GM23338 (cell line): ENCODE measurements at regions not wholly inside any gene's neighbourhood (a gene's known extent, or its start where the extent isn't known, plus 50 kb on each side); places are given as distances from the start of the nearest gene placed in this dataset.

ENCODE experiments used
- ATAC-seq: fragments of 200-7000 bp; cut with Tn5 transposase; 3 replicates; pipeline ENCODE4 v1.9.1; 2020
- DNase-seq: peaks from one replicate; pipeline ENCODE4 v3.0.0-alpha.2; 2015; ENCODE audit warnings: low spot score
- H2AFZ ChIP-seq: fragments of 200-600 bp; sonication (generic); 2 replicates; pipeline ENCODE4 v1.8.0; 2016; ENCODE audit warnings: antibody characterized with exemption, mild to moderate bottlenecking, moderate library complexity
- H3F3A ChIP-seq: fragments of 200-600 bp; sonication (generic); replicated peaks from 2 replicates; pipeline ENCODE4 v1.8.0; 2017; ENCODE audit warnings: antibody characterized with exemption, mixed run types, low read depth
- H3K27ac ChIP-seq: fragments of 200-600 bp; sonication (generic); 2 replicates; pipeline ENCODE4 v1.6.1; 2016; ENCODE audit warnings: low read depth
- H3K27me3 ChIP-seq: fragments of 200-600 bp; sonication (generic); 2 replicates; pipeline ENCODE4 v1.8.0; 2016; ENCODE audit warnings: mild to moderate bottlenecking, mixed run types, moderate library complexity; ENCODE audit not compliant: insufficient read depth
- H3K36me3 ChIP-seq: fragments of 200-600 bp; sonication (generic); 2 replicates; pipeline ENCODE4 v1.8.0; 2016; ENCODE audit warnings: mild to moderate bottlenecking; ENCODE audit not compliant: insufficient read depth
- H3K4me1 ChIP-seq: fragments of 200-600 bp; sonication (generic); 2 replicates; pipeline ENCODE4 v1.8.0; 2016; ENCODE audit warnings: mild to moderate bottlenecking, moderate library complexity; ENCODE audit not compliant: insufficient read depth
- H3K4me2 ChIP-seq: fragments of 200-600 bp; sonication (generic); 2 replicates; pipeline ENCODE4 v1.7.1; 2017; ENCODE audit warnings: mixed run types
- H3K4me3 ChIP-seq: fragments of 200-600 bp; sonication (generic); 2 replicates; pipeline ENCODE4 v1.6.1; 2016; ENCODE audit warnings: mixed run types
- H3K79me2 ChIP-seq: fragments of 200-600 bp; sonication (generic); replicated peaks from 2 replicates; pipeline ENCODE4 v1.8.0; 2017; ENCODE audit warnings: mild to moderate bottlenecking; ENCODE audit not compliant: insufficient read depth
- H3K9me2 ChIP-seq: fragments of 200-600 bp; sonication (generic); 2 replicates; pipeline ENCODE4 v1.8.0; 2017; ENCODE audit not compliant: insufficient read depth
- H4K20me1 ChIP-seq: fragments of 200-600 bp; sonication (generic); replicated peaks from 2 replicates; pipeline ENCODE4 v1.8.0; 2017; ENCODE audit warnings: mild to moderate bottlenecking; ENCODE audit not compliant: insufficient read depth
- H3K27ac Mint-ChIP-seq: 2 replicates; pipeline ENCODE4 v1.8.0; 2020; ENCODE audit warnings: inconsistent platforms, mild to moderate bottlenecking, moderate library complexity, mixed read lengths
- H3K27me3 Mint-ChIP-seq: 3 replicates; pipeline ENCODE4 v1.8.0; 2022; ENCODE audit warnings: low read depth, mild to moderate bottlenecking, moderate library complexity, mixed read lengths, inconsistent platforms; ENCODE audit not compliant: insufficient read depth, poor library complexity
- H3K36me3 Mint-ChIP-seq: 3 replicates; pipeline ENCODE4 v1.8.0; 2021; ENCODE audit warnings: low read depth, mild to moderate bottlenecking, inconsistent platforms, moderate library complexity, mixed read lengths
- H3K4me1 Mint-ChIP-seq: 3 replicates; pipeline ENCODE4 v1.8.0; 2020; ENCODE audit warnings: mild to moderate bottlenecking, inconsistent platforms, mixed read lengths
- H3K4me3 Mint-ChIP-seq: 3 replicates; pipeline ENCODE4 v1.8.0; 2021; ENCODE audit warnings: moderate library complexity, mild to moderate bottlenecking, inconsistent platforms, mixed read lengths
- H3K9me3 Mint-ChIP-seq: 3 replicates; pipeline ENCODE4 v1.8.0; 2020; ENCODE audit warnings: moderate library complexity, mild to moderate bottlenecking, inconsistent platforms, mixed read lengths
- CREB1 ChIP-seq: fragments of 250-450 bp; sonication (Bioruptor Pico); IDR thresholded peaks from 2 replicates; pipeline ENCODE4 v1.5.0; 2020; ENCODE audit warnings: low read depth, mild to moderate bottlenecking, moderate library complexity
- EZH2 ChIP-seq: fragments of 200-600 bp; sonication (generic); IDR thresholded peaks from one replicate; pipeline ENCODE4 v1.8.0; 2017; ENCODE audit warnings: antibody characterized with exemption, mild to moderate bottlenecking, low read depth; ENCODE audit not compliant: unreplicated experiment
- EZH2phosphoT487 ChIP-seq: fragments of 200-600 bp; sonication (generic); IDR thresholded peaks from one replicate; pipeline ENCODE4 v1.8.1; 2018; ENCODE audit warnings: antibody characterized with exemption; ENCODE audit not compliant: unreplicated experiment
- JUNB ChIP-seq: IDR thresholded peaks from one replicate; pipeline ENCODE4 v1.6.1; 2016; ENCODE audit warnings: antibody characterized with exemption; ENCODE audit not compliant: unreplicated experiment
- NANOG ChIP-seq: IDR thresholded peaks from 2 replicates; pipeline ENCODE4 v1.6.1; 2016; ENCODE audit warnings: antibody characterized with exemption, borderline replicate concordance
- POLR2AphosphoS5 ChIP-seq: IDR thresholded peaks from 2 replicates; pipeline ENCODE4 v1.6.1; 2016; ENCODE audit warnings: antibody characterized with exemption, low read depth
- REST ChIP-seq: IDR thresholded peaks from one replicate; pipeline ENCODE4 v1.6.1; 2018; ENCODE audit warnings: antibody characterized with exemption; ENCODE audit not compliant: unreplicated experiment
- STAT1 ChIP-seq: IDR thresholded peaks from one replicate; pipeline ENCODE4 v1.6.1; 2016; ENCODE audit warnings: antibody characterized with exemption; ENCODE audit not compliant: unreplicated experiment
- ZNF114 ChIP-seq: fragments of 250-450 bp; sonication (Bioruptor Pico); IDR thresholded peaks from 2 replicates; pipeline ENCODE4 v1.5.0; 2020; ENCODE audit warnings: mild to moderate bottlenecking, moderate library complexity
- ZNF331 ChIP-seq: fragments of 250-450 bp; sonication (Bioruptor Pico); IDR thresholded peaks from 2 replicates; pipeline ENCODE4 v1.5.0; 2020; ENCODE audit warnings: low read depth, mild to moderate bottlenecking, moderate library complexity
- TF ChIP-seq, protein P1 (sequence below): fragments of 250-450 bp; sonication (Bioruptor Pico); IDR thresholded peaks from 2 replicates; pipeline ENCODE4 v1.5.0; 2020; ENCODE audit warnings: mild to moderate bottlenecking, moderate library complexity
- TF ChIP-seq, protein P2 (sequence below), 2 experiments: fragments of 200-600 bp in 1 of 2; sonication (generic) in 1 of 2; conservative IDR thresholded peaks; 2 replicates each; pipeline versions ENCODE4 v1.5.1 to v1.6.1; 2016 to 2017; ENCODE audit warnings: antibody characterized with exemption in 2 of 2, low read depth in 2 of 2, mild to moderate bottlenecking in 2 of 2, moderate library complexity in 1 of 2
- TF ChIP-seq, protein P3 (sequence below): IDR thresholded peaks from 2 replicates; pipeline ENCODE4 v1.6.1; 2016; ENCODE audit warnings: antibody characterized with exemption

GRCh38 chr21:19468991-19469715 is 1065.6 kb upstream of the TMPRSS15 start:
- H3K9me3 Mint-ChIP-seq, result peaks cover 44% of the 10 kb centered on the region
- ATAC-seq (no peak), DNase-seq (no peak)
- TF ChIP-seq NANOG (no peak), REST (no peak), ZNF114 (CRISPR knock-in tag) (no peak), JUNB (no peak), POLR2AphosphoS5 (no peak), STAT1 (no peak), CREB1 (CRISPR knock-in tag) (no peak), ZNF331 (CRISPR knock-in tag) (no peak), EZH2phosphoT487 (no peak), EZH2 (no peak)
- TF ChIP-seq, protein P1, sequence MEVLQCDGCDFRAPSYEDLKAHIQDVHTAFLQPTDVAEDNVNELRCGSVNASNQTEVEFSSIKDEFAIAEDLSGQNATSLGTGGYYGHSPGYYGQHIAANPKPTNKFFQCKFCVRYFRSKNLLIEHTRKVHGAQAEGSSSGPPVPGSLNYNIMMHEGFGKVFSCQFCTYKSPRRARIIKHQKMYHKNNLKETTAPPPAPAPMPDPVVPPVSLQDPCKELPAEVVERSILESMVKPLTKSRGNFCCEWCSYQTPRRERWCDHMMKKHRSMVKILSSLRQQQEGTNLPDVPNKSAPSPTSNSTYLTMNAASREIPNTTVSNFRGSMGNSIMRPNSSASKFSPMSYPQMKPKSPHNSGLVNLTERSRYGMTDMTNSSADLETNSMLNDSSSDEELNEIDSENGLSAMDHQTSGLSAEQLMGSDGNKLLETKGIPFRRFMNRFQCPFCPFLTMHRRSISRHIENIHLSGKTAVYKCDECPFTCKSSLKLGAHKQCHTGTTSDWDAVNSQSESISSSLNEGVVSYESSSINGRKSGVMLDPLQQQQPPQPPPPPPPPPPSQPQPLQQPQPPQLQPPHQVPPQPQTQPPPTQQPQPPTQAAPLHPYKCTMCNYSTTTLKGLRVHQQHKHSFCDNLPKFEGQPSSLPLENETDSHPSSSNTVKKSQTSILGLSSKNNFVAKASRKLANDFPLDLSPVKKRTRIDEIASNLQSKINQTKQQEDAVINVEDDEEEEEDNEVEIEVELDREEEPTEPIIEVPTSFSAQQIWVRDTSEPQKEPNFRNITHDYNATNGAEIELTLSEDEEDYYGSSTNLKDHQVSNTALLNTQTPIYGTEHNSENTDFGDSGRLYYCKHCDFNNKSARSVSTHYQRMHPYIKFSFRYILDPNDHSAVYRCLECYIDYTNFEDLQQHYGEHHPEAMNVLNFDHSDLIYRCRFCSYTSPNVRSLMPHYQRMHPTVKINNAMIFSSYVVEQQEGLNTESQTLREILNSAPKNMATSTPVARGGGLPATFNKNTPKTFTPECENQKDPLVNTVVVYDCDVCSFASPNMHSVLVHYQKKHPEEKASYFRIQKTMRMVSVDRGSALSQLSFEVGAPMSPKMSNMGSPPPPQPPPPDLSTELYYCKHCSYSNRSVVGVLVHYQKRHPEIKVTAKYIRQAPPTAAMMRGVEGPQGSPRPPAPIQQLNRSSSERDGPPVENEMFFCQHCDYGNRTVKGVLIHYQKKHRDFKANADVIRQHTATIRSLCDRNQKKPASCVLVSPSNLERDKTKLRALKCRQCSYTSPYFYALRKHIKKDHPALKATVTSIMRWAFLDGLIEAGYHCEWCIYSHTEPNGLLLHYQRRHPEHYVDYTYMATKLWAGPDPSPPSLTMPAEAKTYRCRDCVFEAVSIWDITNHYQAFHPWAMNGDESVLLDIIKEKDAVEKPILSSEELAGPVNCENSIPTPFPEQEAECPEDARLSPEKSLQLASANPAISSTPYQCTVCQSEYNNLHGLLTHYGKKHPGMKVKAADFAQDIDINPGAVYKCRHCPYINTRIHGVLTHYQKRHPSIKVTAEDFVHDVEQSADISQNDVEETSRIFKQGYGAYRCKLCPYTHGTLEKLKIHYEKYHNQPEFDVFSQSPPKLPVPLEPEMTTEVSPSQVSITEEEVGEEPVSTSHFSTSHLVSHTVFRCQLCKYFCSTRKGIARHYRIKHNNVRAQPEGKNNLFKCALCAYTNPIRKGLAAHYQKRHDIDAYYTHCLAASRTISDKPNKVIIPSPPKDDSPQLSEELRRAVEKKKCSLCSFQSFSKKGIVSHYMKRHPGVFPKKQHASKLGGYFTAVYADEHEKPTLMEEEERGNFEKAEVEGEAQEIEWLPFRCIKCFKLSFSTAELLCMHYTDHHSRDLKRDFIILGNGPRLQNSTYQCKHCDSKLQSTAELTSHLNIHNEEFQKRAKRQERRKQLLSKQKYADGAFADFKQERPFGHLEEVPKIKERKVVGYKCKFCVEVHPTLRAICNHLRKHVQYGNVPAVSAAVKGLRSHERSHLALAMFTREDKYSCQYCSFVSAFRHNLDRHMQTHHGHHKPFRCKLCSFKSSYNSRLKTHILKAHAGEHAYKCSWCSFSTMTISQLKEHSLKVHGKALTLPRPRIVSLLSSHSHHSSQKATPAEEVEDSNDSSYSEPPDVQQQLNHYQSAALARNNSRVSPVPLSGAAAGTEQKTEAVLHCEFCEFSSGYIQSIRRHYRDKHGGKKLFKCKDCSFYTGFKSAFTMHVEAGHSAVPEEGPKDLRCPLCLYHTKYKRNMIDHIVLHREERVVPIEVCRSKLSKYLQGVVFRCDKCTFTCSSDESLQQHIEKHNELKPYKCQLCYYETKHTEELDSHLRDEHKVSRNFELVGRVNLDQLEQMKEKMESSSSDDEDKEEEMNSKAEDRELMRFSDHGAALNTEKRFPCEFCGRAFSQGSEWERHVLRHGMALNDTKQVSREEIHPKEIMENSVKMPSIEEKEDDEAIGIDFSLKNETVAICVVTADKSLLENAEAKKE, result no peak
- TF ChIP-seq, protein P2, sequence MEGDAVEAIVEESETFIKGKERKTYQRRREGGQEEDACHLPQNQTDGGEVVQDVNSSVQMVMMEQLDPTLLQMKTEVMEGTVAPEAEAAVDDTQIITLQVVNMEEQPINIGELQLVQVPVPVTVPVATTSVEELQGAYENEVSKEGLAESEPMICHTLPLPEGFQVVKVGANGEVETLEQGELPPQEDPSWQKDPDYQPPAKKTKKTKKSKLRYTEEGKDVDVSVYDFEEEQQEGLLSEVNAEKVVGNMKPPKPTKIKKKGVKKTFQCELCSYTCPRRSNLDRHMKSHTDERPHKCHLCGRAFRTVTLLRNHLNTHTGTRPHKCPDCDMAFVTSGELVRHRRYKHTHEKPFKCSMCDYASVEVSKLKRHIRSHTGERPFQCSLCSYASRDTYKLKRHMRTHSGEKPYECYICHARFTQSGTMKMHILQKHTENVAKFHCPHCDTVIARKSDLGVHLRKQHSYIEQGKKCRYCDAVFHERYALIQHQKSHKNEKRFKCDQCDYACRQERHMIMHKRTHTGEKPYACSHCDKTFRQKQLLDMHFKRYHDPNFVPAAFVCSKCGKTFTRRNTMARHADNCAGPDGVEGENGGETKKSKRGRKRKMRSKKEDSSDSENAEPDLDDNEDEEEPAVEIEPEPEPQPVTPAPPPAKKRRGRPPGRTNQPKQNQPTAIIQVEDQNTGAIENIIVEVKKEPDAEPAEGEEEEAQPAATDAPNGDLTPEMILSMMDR (conservative IDR thresholded peaks at IDR 0.05; ENCODE audit: low read depth in 2 of 2), result no peak
- TF ChIP-seq, protein P3, sequence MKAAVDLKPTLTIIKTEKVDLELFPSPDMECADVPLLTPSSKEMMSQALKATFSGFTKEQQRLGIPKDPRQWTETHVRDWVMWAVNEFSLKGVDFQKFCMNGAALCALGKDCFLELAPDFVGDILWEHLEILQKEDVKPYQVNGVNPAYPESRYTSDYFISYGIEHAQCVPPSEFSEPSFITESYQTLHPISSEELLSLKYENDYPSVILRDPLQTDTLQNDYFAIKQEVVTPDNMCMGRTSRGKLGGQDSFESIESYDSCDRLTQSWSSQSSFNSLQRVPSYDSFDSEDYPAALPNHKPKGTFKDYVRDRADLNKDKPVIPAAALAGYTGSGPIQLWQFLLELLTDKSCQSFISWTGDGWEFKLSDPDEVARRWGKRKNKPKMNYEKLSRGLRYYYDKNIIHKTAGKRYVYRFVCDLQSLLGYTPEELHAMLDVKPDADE, result no peak
- Histone ChIP-seq H3F3A (no peaks in the 10 kb centered on the region), H3K27me3 (no peaks in the 10 kb centered on the region), H3K79me2 (no peaks in the 10 kb centered on the region), H3K36me3 (peaks cover 8% of the 10 kb centered on the region), H3K4me1 (no peaks in the 10 kb centered on the region), H3K27ac (no peak overlapping the region), H3K4me3 (no peak overlapping the region), H2AFZ (no peak overlapping the region), H3K9me2 (no peaks in the 10 kb centered on the region), H4K20me1 (no peaks in the 10 kb centered on the region), H3K4me2 (no peak overlapping the region)
- no peak overlapping the region for H3K27ac Mint-ChIP-seq
- no peak overlapping the region for H3K4me3 Mint-ChIP-seq
- no peaks in the 10 kb centered on the region for H3K4me1 Mint-ChIP-seq
- peaks cover 21% of the 10 kb centered on the region for H3K36me3 Mint-ChIP-seq
- peaks cover 2% of the 10 kb centered on the region for H3K27me3 Mint-ChIP-seq
